ENCODE measurements at regions not wholly inside any gene's neighbourhood (a gene's known extent, or its start where the extent isn't known, plus 50 kb on each side); places are given as distances from the start of the nearest gene placed in this dataset.

DNA sequence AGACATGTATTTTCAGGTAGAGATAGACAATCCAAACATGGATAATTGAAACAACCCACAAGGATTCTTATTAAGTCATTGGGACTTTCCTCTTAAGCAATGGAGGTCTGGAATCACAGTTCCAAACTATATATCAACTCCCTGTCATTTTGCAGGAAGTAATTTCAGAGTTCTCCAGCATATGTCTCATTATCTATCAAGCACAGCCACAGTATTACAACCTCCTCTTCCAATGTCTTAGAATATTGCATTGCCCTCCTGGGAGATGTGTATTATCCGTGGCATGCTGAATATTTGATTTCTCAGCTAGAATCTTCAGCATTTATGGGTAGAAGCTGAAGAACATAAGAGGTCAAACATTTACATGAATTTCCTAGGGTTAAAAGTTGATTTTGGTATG, 1255.8 kb downstream of the SORCS1 start:
- TF ChIP-seq EGR1 (IDR thresholded peaks at IDR 0.05; ENCODE audit: borderline replicate concordance, low read depth, low read length) (no peak), POLR2AphosphoS5 (IDR thresholded peaks at IDR 0.05; ENCODE audit: low read depth, low read length) (no peak), SIRT6 (IDR thresholded peaks at IDR 0.05; ENCODE audit: low read length) (no peak), EZH2 (IDR thresholded peaks at IDR 0.05; ENCODE audit: low read depth, low read length, severe bottlenecking) (no peak), TCF12 (IDR thresholded peaks at IDR 0.05; ENCODE audit: low read depth, low read length) (no peak)
